K562 (cell line): ENCODE measurements at regions not wholly inside any gene's neighbourhood (a gene's known extent, or its start where the extent isn't known, plus 50 kb on each side); places are given as distances from the start of the nearest gene placed in this dataset.

ENCODE experiments used
- ATAC-seq: fragments of 200-7000 bp; cut with Tn5 transposase; 3 replicates; pipeline ENCODE4 v1.9.1; 2020; ENCODE audit warnings: moderate library complexity
- BruUV-seq: library from RNA; stranded (reverse); fragments of 400-500 nt; replicated peaks from 2 replicates; lab custom pipeline; 2021; lab: Mats Ljungman, UMichigan
- CTCF ChIA-PET: fragments of 300-600 bp; formaldehyde crosslinking; extraction: SDS; loops from one replicate; lab custom pipeline; 2021; ENCODE audit warnings: low intra/inter-chr PET ratio; lab: Yijun Ruan, JAX
- POLR2A ChIA-PET: fragments of 300-600, 350-650 bp; sonication (Branson Sonifier 250); formaldehyde crosslinking; extraction: SDS; loops from one replicate; lab custom pipeline; 2021; ENCODE audit warnings: antibody characterized with exemption, inconsistent platforms; lab: Yijun Ruan, JAX
- DNase-seq, 4 experiments: peaks; one replicate each; pipeline versions ENCODE4 v3.0.0 to v3.0.0-alpha.2; 2011 to 2018; ENCODE audit warnings: low spot score in 3 of 4, mixed read lengths in 3 of 4; ENCODE audit errors: extremely low read depth in 1 of 4
- FAIRE-seq: peaks from 2 replicates; lab custom pipeline; 2011; peaks lifted over from hg19 to GRCh38; lab: Jason Lieb, UNC
- H2AFZ ChIP-seq: 2 replicates; pipeline ENCODE4 v1.6.0; 2011; ENCODE audit warnings: low read depth, low read length, control low read depth, inconsistent platforms
- H3K27ac ChIP-seq: fragments of 200-600 bp; 3 replicates; pipeline ENCODE4 v1.8.0; 2011; ENCODE audit warnings: low read depth, mild to moderate bottlenecking, control low read depth, inconsistent platforms, low read length, moderate library complexity, mixed read lengths; ENCODE audit errors: extremely low read depth
- H3K27me3 ChIP-seq, 2 experiments: fragments of 300-600 bp in 1 of 2; 2 replicates in 1 of 2; 3 replicates in 1 of 2; pipeline versions ENCODE4 v1.6.0 to v1.8.0; 2011; ENCODE audit warnings: inconsistent platforms in 2 of 2, low read length in 2 of 2, mild to moderate bottlenecking in 1 of 2, mixed read lengths in 1 of 2, moderate library complexity in 1 of 2; ENCODE audit not compliant: control insufficient read depth in 2 of 2, insufficient read depth in 2 of 2
- H3K36me3 ChIP-seq: fragments of 300-600 bp; 3 replicates; pipeline ENCODE4 v1.8.0; 2011; ENCODE audit warnings: mild to moderate bottlenecking, low read length, inconsistent platforms; ENCODE audit not compliant: control insufficient read depth, insufficient read depth
- H3K4me1 ChIP-seq, 2 experiments: fragments of 200-600 bp in 1 of 2; replicated peaks in 1 of 2; 2 replicates in 1 of 2; 3 replicates in 1 of 2; pipeline versions ENCODE4 v1.5.1 to v1.8.0; 2011; ENCODE audit warnings: inconsistent platforms in 2 of 2, low read length in 2 of 2, mild to moderate bottlenecking in 1 of 2, mixed read lengths in 1 of 2, moderate library complexity in 1 of 2; ENCODE audit not compliant: control insufficient read depth in 2 of 2, insufficient read depth in 2 of 2
- H3K4me2 ChIP-seq: 2 replicates; pipeline ENCODE4 v1.6.1; 2011; ENCODE audit warnings: low read length, control low read depth, inconsistent platforms, mixed read lengths; ENCODE audit not compliant: insufficient read depth
- H3K4me3 ChIP-seq: fragments of 200-600 bp; sonication (generic), shearing (Covaris generic); 2 replicates; pipeline ENCODE4 v1.5.1; 2016; ENCODE audit warnings: control low read depth, inconsistent platforms
- H3K79me2 ChIP-seq: fragments of 200-600 bp; 3 replicates; pipeline ENCODE4 v1.8.0; 2011; ENCODE audit warnings: low read length, inconsistent platforms; ENCODE audit not compliant: control insufficient read depth, insufficient read depth
- H3K9ac ChIP-seq, 2 experiments: 2 replicates each; pipeline versions ENCODE4 v1.6.0 to v1.6.1; 2011; ENCODE audit warnings: low read depth in 2 of 2, low read length in 2 of 2, control low read depth in 1 of 2, inconsistent platforms in 1 of 2, mild to moderate bottlenecking in 1 of 2, mixed read lengths in 1 of 2; ENCODE audit not compliant: insufficient read depth in 1 of 2
- H3K9me1 ChIP-seq: one replicate; pipeline ENCODE4 v1.6.0; 2011; ENCODE audit warnings: inconsistent platforms, mild to moderate bottlenecking, low read length, moderate library complexity; ENCODE audit not compliant: control insufficient read depth, insufficient read depth
- H3K9me3 ChIP-seq: replicated peaks from 2 replicates; pipeline ENCODE4 v1.5.1; 2011; ENCODE audit warnings: low read depth, low read length, inconsistent platforms; ENCODE audit not compliant: control insufficient read depth, insufficient read depth
- H4K20me1 ChIP-seq: replicated peaks from 2 replicates; pipeline ENCODE4 v1.6.1; 2011; ENCODE audit warnings: low read length, inconsistent platforms, mixed read lengths; ENCODE audit not compliant: control insufficient read depth, insufficient read depth
- HCFC1 ChIP-seq: IDR thresholded peaks from 2 replicates; pipeline ENCODE4 v1.6.1; 2012; ENCODE audit warnings: low read depth, low read length, improper control_type of control experiment
- HMBOX1 ChIP-seq: sonication (generic); IDR thresholded peaks from 2 replicates; pipeline ENCODE4 v1.6.1; 2016
- LCOR ChIP-seq: sonication (generic); formaldehyde crosslinking; IDR thresholded peaks from 2 replicates; pipeline ENCODE4 v1.8.0; 2022; ENCODE audit warnings: mild to moderate bottlenecking, missing genetic modification reagents
- MEIS2 ChIP-seq: fragments of 450-650 bp; IDR thresholded peaks from 2 replicates; pipeline ENCODE4 v1.6.1; 2014; ENCODE audit warnings: mild to moderate bottlenecking; ENCODE audit not compliant: partially characterized antibody
- PYGO2 ChIP-seq: fragments of 450-650 bp; IDR thresholded peaks from 2 replicates; pipeline ENCODE4 v1.6.1; 2016; ENCODE audit warnings: mild to moderate bottlenecking, missing genetic modification characterization, moderate library complexity, missing compliant biosample characterization
- SRSF1 ChIP-seq: fragments of 200-400 bp; formaldehyde crosslinking; IDR thresholded peaks from 2 replicates; pipeline ENCODE4 v1.6.1; 2017; ENCODE audit warnings: mild to moderate bottlenecking, low read depth, low read length, moderate library complexity
- TAF15 ChIP-seq: fragments of 200-400 bp; formaldehyde crosslinking; IDR thresholded peaks from 2 replicates; pipeline ENCODE4 v1.6.1; 2017; ENCODE audit warnings: mild to moderate bottlenecking, low read depth, low read length, moderate library complexity
- ZNF23 ChIP-seq: fragments of 250-450 bp; sonication (Bioruptor Pico); IDR thresholded peaks from 2 replicates; pipeline ENCODE4 v1.4.0; 2020; ENCODE audit warnings: mild to moderate bottlenecking
- ZNF280B ChIP-seq: fragments of 250-450 bp; sonication (Bioruptor Pico); IDR thresholded peaks from 2 replicates; pipeline ENCODE4 v1.5.1; 2021; ENCODE audit warnings: mild to moderate bottlenecking
- ZNF639 ChIP-seq, 2 experiments: fragments of 200-800 bp in 1 of 2; sonication (Bioruptor generic) in 1 of 2; sonication (generic) in 1 of 2; formaldehyde crosslinking in 1 of 2; IDR thresholded peaks in 1 of 2; conservative IDR thresholded peaks in 1 of 2; 2 replicates each; pipeline versions ENCODE4 v1.5.0 to v1.6.1; 2016 to 2020; ENCODE audit warnings: missing compliant biosample characterization in 1 of 2, missing genetic modification characterization in 1 of 2, missing genetic modification reagents in 1 of 2
- WGBS: fragments of 100-300 bp; shearing (Covaris generic); methylation state at CpG from one replicate; pipeline ENCODE4 v1.1.6; 2016; ENCODE audit warnings: low coverage, mixed read lengths; ENCODE audit not compliant: insufficient coverage; ENCODE audit errors: missing lambda C conversion rate; 5-methylcytosine and 5-hydroxymethylcytosine counted together
- in situ Hi-C: fragments of 300-500 bp; cut with MboI; formaldehyde crosslinking; loops from 4 replicates; pipeline ENCODE4 v1.15.0; 2018; ENCODE audit warnings: inconsistent platforms, mixed read lengths
- intact Hi-C: fragments of 100-400 bp; cut with micrococcal nuclease; formaldehyde crosslinking; loops from 2 replicates; pipeline ENCODE4 v1.14.2; 2022

GRCh38 chr12:68462803-68463202 lies 130.6 kb upstream of the MDM1 start:
- DNase-seq = no peak
- BruUV-seq = no TSS peak
- H2AFZ ChIP-seq = peak overlapping the region; percentile 94

More at GRCh38 chr12:68462803-68463202, 130.6 kb upstream of the MDM1 start:
- in situ Hi-C loops = no loop called here
- no peak for TF ChIP-seq MEIS2
- TF ChIP-seq HCFC1 = no peak
- peak in 1 of 2 experiments; percentile 50; a peak in 1 of 4 replicates for TF ChIP-seq ZNF639 (CRISPR knock-in tag; conservative IDR thresholded peaks at IDR 0.05 in 1 of 2, IDR thresholded peaks at IDR 0.05 in 1 of 2)
- no peak for TF ChIP-seq ZNF280B (CRISPR knock-in tag)
- TF ChIP-seq HMBOX1 = no peak
- TF ChIP-seq SRSF1 = no peak
- 0 out of 2 replicates have a peak, but pooled peaks have one; percentile 22 for TF ChIP-seq ZNF23
- no peak for TF ChIP-seq PYGO2 (tag)
- TF ChIP-seq LCOR (CRISPR knock-in tag) = no peak
- no peak for TF ChIP-seq TAF15
- Histone ChIP-seq H3K9ac (peak overlapping the region in 1 of 2 experiments; percentile 45; a peak in 2 of 4 replicates), H3K27me3 (no peaks in the 10 kb centered on the region; a peak in 2 of 5 replicates), H3K4me1 (no peaks in the 10 kb centered on the region; a peak in 2 of 5 replicates), H3K4me3 (peak overlapping the region; percentile 32), H3K27ac (peak overlapping the region; percentile 16; the same call in 1 of the 3 replicates), H3K79me2 (no peaks in the 10 kb centered on the region), H4K20me1 (no peaks in the 10 kb centered on the region), H3K36me3 (no peaks in the 10 kb centered on the region), H3K9me1 (no peaks in the 10 kb centered on the region), H3K9me3 (no peaks in the 10 kb centered on the region), H3K4me2 (peak overlapping the region; percentile 71)
- peak; percentile 48 for FAIRE-seq
- ChIA-PET POLR2A (no interaction called here), CTCF (no interaction called here)
- 4% methylated on average over 4 of the region's 4 CpGs for WGBS
- intact Hi-C loops = no loop called here
- ATAC-seq = peak; percentile 58
